ENCODE measurements at regions not wholly inside any gene's neighbourhood (a gene's known extent, or its start where the extent isn't known, plus 50 kb on each side); places are given as distances from the start of the nearest gene placed in this dataset.
"Not testable (repeated sequence)": the region's sequence is repeated elsewhere in the genome, so short reads cannot be mapped to it uniquely, and the experiment has no call there.

- Histone ChIP-seq H3K9me3 (ENCODE audit: control insufficient read depth in 1 of 2, low read length in 2 of 2) (no peaks in the 10 kb centered on the region), H3K27ac (ENCODE audit: low read length) (no peak overlapping the region), H3K27me3 (ENCODE audit: low read depth, low read length) (no peaks in the 10 kb centered on the region), H3K4me3 (ENCODE audit: low read depth in 1 of 2, low read length in 2 of 2) (no peak overlapping the region), H3K36me3 (ENCODE audit: control insufficient read depth in 1 of 2, insufficient read depth in 2 of 2, low read length in 2 of 2) (no peaks in the 10 kb centered on the region), H3K4me1 (ENCODE audit: control insufficient read depth in 1 of 2, insufficient read depth in 2 of 2, low read length in 2 of 2) (no peaks in the 10 kb centered on the region)
Measured at GRCh38 chr7:119578116-119578515, 694.9 kb upstream of the KCND2 start.

- Histone ChIP-seq H3K4me3 (ENCODE audit: low read depth in 1 of 2, low read length in 2 of 2) (no peak overlapping the region), H3K4me1 (ENCODE audit: control insufficient read depth in 1 of 2, insufficient read depth in 2 of 2, low read length in 2 of 2) (no peaks in the 10 kb centered on the region), H3K27me3 (ENCODE audit: low read depth, low read length) (no peaks in the 10 kb centered on the region), H3K9me3 (ENCODE audit: control insufficient read depth in 1 of 2, low read length in 2 of 2) (peaks cover 0 to 4% of the 10 kb centered on the region in 2 donors), H3K36me3 (ENCODE audit: control insufficient read depth in 1 of 2, insufficient read depth in 2 of 2, low read length in 2 of 2) (no peaks in the 10 kb centered on the region), H3K27ac (ENCODE audit: low read length) (no peak overlapping the region)
Measured at GRCh38 chr7:119594956-119595355, 678.0 kb upstream of the KCND2 start.

GRCh38 chr7:119596651-119597050, 676.3 kb upstream of the KCND2 start:
- no peaks in the 10 kb centered on the region for H3K4me1 ChIP-seq (ENCODE audit: control insufficient read depth in 1 of 2, insufficient read depth in 2 of 2, low read length in 2 of 2)
- H3K27me3 ChIP-seq (ENCODE audit: low read depth, low read length) = no peaks in the 10 kb centered on the region
- no peaks in the 10 kb centered on the region for H3K36me3 ChIP-seq (ENCODE audit: control insufficient read depth in 1 of 2, insufficient read depth in 2 of 2, low read length in 2 of 2)
- no peak overlapping the region for H3K4me3 ChIP-seq (ENCODE audit: low read depth in 1 of 2, low read length in 2 of 2)
- H3K9me3 ChIP-seq (ENCODE audit: control insufficient read depth in 1 of 2, low read length in 2 of 2) = peaks cover 0 to 4% of the 10 kb centered on the region in 2 donors
- no peak overlapping the region for H3K27ac ChIP-seq (ENCODE audit: low read length)

GRCh38 chr7:119606297-119606696, 666.7 kb upstream of the KCND2 start:
- Histone ChIP-seq H3K4me1 (ENCODE audit: control insufficient read depth in 1 of 2, insufficient read depth in 2 of 2, low read length in 2 of 2) (no peaks in the 10 kb centered on the region), H3K27ac (ENCODE audit: low read length) (no peak overlapping the region), H3K27me3 (ENCODE audit: low read depth, low read length) (no peaks in the 10 kb centered on the region), H3K9me3 (ENCODE audit: control insufficient read depth in 1 of 2, low read length in 2 of 2) (no peaks in the 10 kb centered on the region), H3K4me3 (ENCODE audit: low read depth in 1 of 2, low read length in 2 of 2) (no peak overlapping the region), H3K36me3 (ENCODE audit: control insufficient read depth in 1 of 2, insufficient read depth in 2 of 2, low read length in 2 of 2) (no peaks in the 10 kb centered on the region)

GRCh38 chr7:119620769-119621168, 652.2 kb upstream of the KCND2 start:
- Histone ChIP-seq H3K36me3 (ENCODE audit: control insufficient read depth in 1 of 2, insufficient read depth in 2 of 2, low read length in 2 of 2) (no peaks in the 10 kb centered on the region), H3K27ac (ENCODE audit: low read length) (no peak overlapping the region), H3K4me3 (ENCODE audit: low read depth in 1 of 2, low read length in 2 of 2) (no peak overlapping the region), H3K4me1 (ENCODE audit: control insufficient read depth in 1 of 2, insufficient read depth in 2 of 2, low read length in 2 of 2) (no peaks in the 10 kb centered on the region), H3K9me3 (ENCODE audit: control insufficient read depth in 1 of 2, low read length in 2 of 2) (no peaks in the 10 kb centered on the region), H3K27me3 (ENCODE audit: low read depth, low read length) (no peaks in the 10 kb centered on the region)

GRCh38 chr7:119623427-119623826, 649.5 kb upstream of the KCND2 start:
- Histone ChIP-seq H3K4me3 (ENCODE audit: low read depth in 1 of 2, low read length in 2 of 2) (no peak overlapping the region), H3K27ac (ENCODE audit: low read length) (no peak overlapping the region), H3K36me3 (ENCODE audit: control insufficient read depth in 1 of 2, insufficient read depth in 2 of 2, low read length in 2 of 2) (no peaks in the 10 kb centered on the region), H3K4me1 (ENCODE audit: control insufficient read depth in 1 of 2, insufficient read depth in 2 of 2, low read length in 2 of 2) (no peaks in the 10 kb centered on the region), H3K27me3 (ENCODE audit: low read depth, low read length) (no peaks in the 10 kb centered on the region), H3K9me3 (ENCODE audit: control insufficient read depth in 1 of 2, low read length in 2 of 2) (no peaks in the 10 kb centered on the region)

GRCh38 chr7:119630406-119630969, 642.5 kb upstream of the KCND2 start:
- Histone ChIP-seq H3K4me1 (ENCODE audit: control insufficient read depth in 1 of 2, insufficient read depth in 2 of 2, low read length in 2 of 2) (no peaks in the 10 kb centered on the region), H3K27ac (ENCODE audit: low read length) (no peak overlapping the region), H3K9me3 (ENCODE audit: control insufficient read depth in 1 of 2, low read length in 2 of 2) (no peaks in the 10 kb centered on the region), H3K27me3 (ENCODE audit: low read depth, low read length) (no peaks in the 10 kb centered on the region), H3K36me3 (ENCODE audit: control insufficient read depth in 1 of 2, insufficient read depth in 2 of 2, low read length in 2 of 2) (no peaks in the 10 kb centered on the region), H3K4me3 (ENCODE audit: low read depth in 1 of 2, low read length in 2 of 2) (no peak overlapping the region)

- H3K27me3 ChIP-seq (ENCODE audit: low read depth, low read length); H3K4me3 ChIP-seq (ENCODE audit: low read depth in 1 of 2, low read length in 2 of 2); H3K4me1 ChIP-seq (ENCODE audit: control insufficient read depth in 1 of 2, insufficient read depth in 2 of 2, low read length in 2 of 2); H3K27ac ChIP-seq (ENCODE audit: low read length); H3K9me3 ChIP-seq (ENCODE audit: control insufficient read depth in 1 of 2, low read length in 2 of 2); H3K36me3 ChIP-seq (ENCODE audit: control insufficient read depth in 1 of 2, insufficient read depth in 2 of 2, low read length in 2 of 2): not testable (repeated sequence)
Measured at GRCh38 chr7:119633812-119634211, 639.2 kb upstream of the KCND2 start.

- H3K27me3 ChIP-seq (ENCODE audit: low read depth, low read length) = no peaks in the 10 kb centered on the region
- no peak overlapping the region for H3K4me3 ChIP-seq (ENCODE audit: low read depth in 1 of 2, low read length in 2 of 2)
- no peaks in the 10 kb centered on the region for H3K36me3 ChIP-seq (ENCODE audit: control insufficient read depth in 1 of 2, insufficient read depth in 2 of 2, low read length in 2 of 2)
- H3K4me1 ChIP-seq (ENCODE audit: control insufficient read depth in 1 of 2, insufficient read depth in 2 of 2, low read length in 2 of 2) = no peaks in the 10 kb centered on the region
- no peak overlapping the region for H3K27ac ChIP-seq (ENCODE audit: low read length)
- peaks cover 0 to 2% of the 10 kb centered on the region in 2 donors for H3K9me3 ChIP-seq (ENCODE audit: control insufficient read depth in 1 of 2, low read length in 2 of 2)
Measured at GRCh38 chr7:119640326-119640725, 632.6 kb upstream of the KCND2 start.

GRCh38 chr7:119640861-119641260, 632.1 kb upstream of the KCND2 start:
- no peaks in the 10 kb centered on the region for H3K4me1 ChIP-seq (ENCODE audit: control insufficient read depth in 1 of 2, insufficient read depth in 2 of 2, low read length in 2 of 2)
- H3K4me3 ChIP-seq (ENCODE audit: low read depth in 1 of 2, low read length in 2 of 2) = no peak overlapping the region
- no peaks in the 10 kb centered on the region for H3K36me3 ChIP-seq (ENCODE audit: control insufficient read depth in 1 of 2, insufficient read depth in 2 of 2, low read length in 2 of 2)

GRCh38 chr7:119643558-119643957, 629.4 kb upstream of the KCND2 start:
- no peak overlapping the region for H3K4me3 ChIP-seq (ENCODE audit: low read depth in 1 of 2, low read length in 2 of 2)
- H3K27me3 ChIP-seq (ENCODE audit: low read depth, low read length) = no peaks in the 10 kb centered on the region
- H3K27ac ChIP-seq (ENCODE audit: low read length) = no peak overlapping the region
- H3K36me3 ChIP-seq (ENCODE audit: control insufficient read depth in 1 of 2, insufficient read depth in 2 of 2, low read length in 2 of 2) = no peaks in the 10 kb centered on the region
- H3K9me3 ChIP-seq (ENCODE audit: control insufficient read depth in 1 of 2, low read length in 2 of 2) = no peaks in the 10 kb centered on the region
- no peaks in the 10 kb centered on the region for H3K4me1 ChIP-seq (ENCODE audit: control insufficient read depth in 1 of 2, insufficient read depth in 2 of 2, low read length in 2 of 2)

More at GRCh38 chr7:119640861-119641260, 632.1 kb upstream of the KCND2 start:
- no peaks in the 10 kb centered on the region for H3K27me3 ChIP-seq (ENCODE audit: low read depth, low read length)
- peaks cover 0 to 2% of the 10 kb centered on the region in 2 donors for H3K9me3 ChIP-seq (ENCODE audit: control insufficient read depth in 1 of 2, low read length in 2 of 2)
- no peak overlapping the region for H3K27ac ChIP-seq (ENCODE audit: low read length)

- no peaks in the 10 kb centered on the region for H3K36me3 ChIP-seq (ENCODE audit: control insufficient read depth in 1 of 2, insufficient read depth in 2 of 2, low read length in 2 of 2)
- H3K27ac ChIP-seq (ENCODE audit: low read length) = no peak overlapping the region
- H3K4me1 ChIP-seq (ENCODE audit: control insufficient read depth in 1 of 2, insufficient read depth in 2 of 2, low read length in 2 of 2) = no peaks in the 10 kb centered on the region
Measured at GRCh38 chr7:119647286-119647685, 625.7 kb upstream of the KCND2 start.

More at GRCh38 chr7:119647286-119647685, 625.7 kb upstream of the KCND2 start:
- Histone ChIP-seq H3K27me3 (ENCODE audit: low read depth, low read length) (no peaks in the 10 kb centered on the region), H3K9me3 (ENCODE audit: control insufficient read depth in 1 of 2, low read length in 2 of 2) (no peaks in the 10 kb centered on the region), H3K4me3 (ENCODE audit: low read depth in 1 of 2, low read length in 2 of 2) (no peak overlapping the region)
